ENCODE measurements at regions not wholly inside any gene's neighbourhood (a gene's known extent, or its start where the extent isn't known, plus 50 kb on each side); places are given as distances from the start of the nearest gene placed in this dataset.

DNA sequence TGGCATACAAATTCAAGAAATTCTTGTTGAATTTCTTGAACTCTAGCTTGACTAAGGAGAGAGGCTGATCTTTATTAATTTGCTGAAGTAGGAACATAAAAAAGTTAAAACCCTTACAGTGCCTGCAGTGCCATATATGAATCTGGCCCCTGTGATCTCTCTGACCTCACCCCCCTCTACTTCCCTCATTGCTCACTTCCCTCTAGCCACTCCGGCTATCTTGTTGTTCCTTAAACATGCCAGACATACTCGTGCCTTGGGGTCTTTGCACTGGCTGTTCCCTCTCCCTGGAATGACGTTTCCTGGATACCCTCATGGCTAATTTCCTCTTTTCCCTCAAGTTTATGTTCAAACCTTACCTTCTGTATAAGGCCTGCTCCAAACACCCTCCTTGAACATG is 246.3 kb upstream of the SIX2 start:
- TF ChIP-seq POLR2A (IDR thresholded peaks at IDR 0.05) = no peak
- TF ChIP-seq, protein P1, sequence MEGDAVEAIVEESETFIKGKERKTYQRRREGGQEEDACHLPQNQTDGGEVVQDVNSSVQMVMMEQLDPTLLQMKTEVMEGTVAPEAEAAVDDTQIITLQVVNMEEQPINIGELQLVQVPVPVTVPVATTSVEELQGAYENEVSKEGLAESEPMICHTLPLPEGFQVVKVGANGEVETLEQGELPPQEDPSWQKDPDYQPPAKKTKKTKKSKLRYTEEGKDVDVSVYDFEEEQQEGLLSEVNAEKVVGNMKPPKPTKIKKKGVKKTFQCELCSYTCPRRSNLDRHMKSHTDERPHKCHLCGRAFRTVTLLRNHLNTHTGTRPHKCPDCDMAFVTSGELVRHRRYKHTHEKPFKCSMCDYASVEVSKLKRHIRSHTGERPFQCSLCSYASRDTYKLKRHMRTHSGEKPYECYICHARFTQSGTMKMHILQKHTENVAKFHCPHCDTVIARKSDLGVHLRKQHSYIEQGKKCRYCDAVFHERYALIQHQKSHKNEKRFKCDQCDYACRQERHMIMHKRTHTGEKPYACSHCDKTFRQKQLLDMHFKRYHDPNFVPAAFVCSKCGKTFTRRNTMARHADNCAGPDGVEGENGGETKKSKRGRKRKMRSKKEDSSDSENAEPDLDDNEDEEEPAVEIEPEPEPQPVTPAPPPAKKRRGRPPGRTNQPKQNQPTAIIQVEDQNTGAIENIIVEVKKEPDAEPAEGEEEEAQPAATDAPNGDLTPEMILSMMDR (IDR thresholded peaks at IDR 0.05) = no peak

Measured in ovary (tissue), 3 donors.